Stomach (tissue), 8 donors: ENCODE measurements at regions not wholly inside any gene's neighbourhood (a gene's known extent, or its start where the extent isn't known, plus 50 kb on each side); places are given as distances from the start of the nearest gene placed in this dataset.

Source experiments
- DNase-seq, 2 donors: peaks; one replicate each; pipeline versions ENCODE4 v3.0.0 to v3.0.0-alpha.2; 2013 to 2019
- H3K27ac ChIP-seq, 5 donors: fragments of 200-600 bp in 4 of 5; sonication (generic) in 4 of 5; one replicate each; pipeline ENCODE4 v1.5.1; 2013 to 2019; ENCODE audit warnings: mild to moderate bottlenecking in 1 of 5, moderate library complexity in 1 of 5
- H3K27me3 ChIP-seq, 3 donors: fragments of 200-600 bp; sonication (generic); one replicate each; pipeline ENCODE4 v1.5.1; 2017 to 2019; ENCODE audit warnings: mixed run types in 1 of 3
- H3K36me3 ChIP-seq, 4 donors: fragments of 200-600 bp; sonication (generic); 1 replicate in 3 of 4; 2 replicates in 1 of 4; pipeline ENCODE4 v1.5.1; 2016 to 2019
- H3K4me1 ChIP-seq, 4 donors: fragments of 200-600 bp; sonication (generic); one replicate each; pipeline ENCODE4 v1.5.1; 2016 to 2019
- H3K4me3 ChIP-seq, 4 donors: fragments of 200-600 bp; sonication (generic) in 3 of 4; one replicate each; pipeline ENCODE4 v1.5.1; 2016 to 2019; ENCODE audit warnings: mild to moderate bottlenecking in 1 of 4
- H3K9me3 ChIP-seq, 4 donors: fragments of 200-600 bp; sonication (generic); one replicate each; pipeline ENCODE4 v1.5.1; 2016 to 2019
- EP300 ChIP-seq: sonication (generic); formaldehyde crosslinking; IDR thresholded peaks from one replicate; pipeline ENCODE4 v1.6.1; 2017; ENCODE audit warnings: antibody characterized with exemption
- POLR2A ChIP-seq, 4 donors: fragments of 450-650 bp; IDR thresholded peaks; one replicate each; pipeline ENCODE4 v1.6.1; 2016; ENCODE audit warnings: antibody characterized with exemption in 4 of 4, control low read depth in 2 of 4, mild to moderate bottlenecking in 1 of 4, moderate library complexity in 1 of 4
- POLR2AphosphoS5 ChIP-seq, 3 donors: sonication (generic); formaldehyde crosslinking; IDR thresholded peaks; one replicate each; pipeline ENCODE4 v1.6.1; 2016; ENCODE audit warnings: antibody characterized with exemption in 3 of 3
- WGBS, 5 donors: extraction: QIAGEN DNeasy Blood & Tissue Kit in 3 of 5; methylation state at CpG; one replicate each; pipeline versions ENCODE4 v1.1.5 to v1.1.7; 2013 to 2018; 5-methylcytosine and 5-hydroxymethylcytosine counted together
- intact Hi-C: fragments of 100-400 bp; cut with DNase I; formaldehyde crosslinking; loops from one replicate; pipeline ENCODE4 v1.15.1; 2023; ENCODE audit warnings: low total_unique reads
- TF ChIP-seq, protein P1 (sequence below), 7 experiments: fragments of 450-650 bp in 4 of 7; fragments of 200-600 bp in 3 of 7; sonication (generic) in 3 of 7; IDR thresholded peaks; one replicate each; pipeline ENCODE4 v1.5.1; 2016 to 2019; ENCODE audit warnings: antibody characterized with exemption in 7 of 7, control low read depth in 2 of 7, mild to moderate bottlenecking in 1 of 7
- donor health status: healthy with polysubstance abuse.
- donor health status: Bipolar disorder and iron deficiency.
- donor health status: healthy.

DNA sequence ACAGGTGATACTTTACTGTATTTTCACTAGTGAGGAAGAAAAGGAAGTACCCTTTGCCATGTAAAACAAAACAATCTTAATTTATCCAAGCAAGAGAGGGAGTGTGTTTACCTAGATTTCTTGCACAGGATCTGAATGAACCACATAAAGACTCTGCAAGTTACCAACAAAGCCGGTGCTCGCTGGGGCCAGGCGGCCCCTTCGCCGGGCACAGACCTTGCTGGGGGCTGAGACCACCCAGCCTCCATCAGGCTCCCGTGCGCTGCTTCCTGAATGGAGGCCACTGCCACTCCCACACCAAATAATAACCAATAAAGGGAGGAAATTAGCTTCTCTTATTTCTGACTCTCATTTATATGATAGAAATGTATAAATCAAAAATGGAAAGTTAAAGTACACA is 625.0 kb upstream of the ADARB2 start:
- H3K36me3 ChIP-seq, result no peaks in the 10 kb centered on the region
- H3K4me1 ChIP-seq, result no peaks in the 10 kb centered on the region
- no peak overlapping the region for H3K4me3 ChIP-seq
- intact Hi-C loops, result no loop called here
- DNase-seq, result no peak
- TF ChIP-seq EP300, result no peak
- TF ChIP-seq, protein P1, sequence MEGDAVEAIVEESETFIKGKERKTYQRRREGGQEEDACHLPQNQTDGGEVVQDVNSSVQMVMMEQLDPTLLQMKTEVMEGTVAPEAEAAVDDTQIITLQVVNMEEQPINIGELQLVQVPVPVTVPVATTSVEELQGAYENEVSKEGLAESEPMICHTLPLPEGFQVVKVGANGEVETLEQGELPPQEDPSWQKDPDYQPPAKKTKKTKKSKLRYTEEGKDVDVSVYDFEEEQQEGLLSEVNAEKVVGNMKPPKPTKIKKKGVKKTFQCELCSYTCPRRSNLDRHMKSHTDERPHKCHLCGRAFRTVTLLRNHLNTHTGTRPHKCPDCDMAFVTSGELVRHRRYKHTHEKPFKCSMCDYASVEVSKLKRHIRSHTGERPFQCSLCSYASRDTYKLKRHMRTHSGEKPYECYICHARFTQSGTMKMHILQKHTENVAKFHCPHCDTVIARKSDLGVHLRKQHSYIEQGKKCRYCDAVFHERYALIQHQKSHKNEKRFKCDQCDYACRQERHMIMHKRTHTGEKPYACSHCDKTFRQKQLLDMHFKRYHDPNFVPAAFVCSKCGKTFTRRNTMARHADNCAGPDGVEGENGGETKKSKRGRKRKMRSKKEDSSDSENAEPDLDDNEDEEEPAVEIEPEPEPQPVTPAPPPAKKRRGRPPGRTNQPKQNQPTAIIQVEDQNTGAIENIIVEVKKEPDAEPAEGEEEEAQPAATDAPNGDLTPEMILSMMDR (IDR thresholded peaks at IDR 0.05), result no peak
- no peak for TF ChIP-seq POLR2AphosphoS5 (IDR thresholded peaks at IDR 0.05)
- TF ChIP-seq POLR2A (IDR thresholded peaks at IDR 0.05), result no peak
- H3K9me3 ChIP-seq, result no peaks in the 10 kb centered on the region
- H3K27me3 ChIP-seq, result no peaks in the 10 kb centered on the region
- 61 to 70% (median 67%) methylated on average over 7 of the region's 7 CpGs for WGBS, 5 donors
- no peak overlapping the region for H3K27ac ChIP-seq

DNA sequence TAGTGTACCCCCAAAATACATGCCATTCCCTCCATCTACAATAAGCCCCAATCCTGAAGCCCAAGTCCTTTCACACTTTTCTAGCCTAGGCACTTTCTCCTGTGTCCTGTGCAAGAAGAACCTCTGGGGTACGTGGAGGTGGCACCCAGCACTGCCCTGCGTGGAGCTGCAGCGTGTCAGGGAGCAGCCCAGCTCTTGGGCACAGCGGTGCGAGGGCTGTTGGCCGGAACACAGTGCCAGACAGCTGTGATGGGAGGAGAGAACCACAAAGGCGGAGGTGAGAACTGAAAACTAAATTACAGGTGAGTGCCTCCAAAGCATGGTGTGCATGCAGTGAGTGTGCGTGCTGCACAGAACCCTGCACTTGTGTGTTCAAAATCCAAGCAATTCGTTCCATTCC is 621.3 kb upstream of the ADARB2 start:
- WGBS, 5 donors, result 82 to 96% (median 90%) methylated on average over 9 of the region's 9 CpGs
- Histone ChIP-seq H3K4me1 (no peaks in the 10 kb centered on the region), H3K27me3 (no peaks in the 10 kb centered on the region), H3K36me3 (no peaks in the 10 kb centered on the region), H3K27ac (no peak overlapping the region), H3K9me3 (no peaks in the 10 kb centered on the region), H3K4me3 (no peak overlapping the region)
- no peak for DNase-seq
- TF ChIP-seq, protein P1 (IDR thresholded peaks at IDR 0.05), result no peak
- TF ChIP-seq POLR2A (IDR thresholded peaks at IDR 0.05), result no peak
- TF ChIP-seq EP300, result no peak
- no peak for TF ChIP-seq POLR2AphosphoS5 (IDR thresholded peaks at IDR 0.05)
- intact Hi-C loops, result no loop called here

DNA sequence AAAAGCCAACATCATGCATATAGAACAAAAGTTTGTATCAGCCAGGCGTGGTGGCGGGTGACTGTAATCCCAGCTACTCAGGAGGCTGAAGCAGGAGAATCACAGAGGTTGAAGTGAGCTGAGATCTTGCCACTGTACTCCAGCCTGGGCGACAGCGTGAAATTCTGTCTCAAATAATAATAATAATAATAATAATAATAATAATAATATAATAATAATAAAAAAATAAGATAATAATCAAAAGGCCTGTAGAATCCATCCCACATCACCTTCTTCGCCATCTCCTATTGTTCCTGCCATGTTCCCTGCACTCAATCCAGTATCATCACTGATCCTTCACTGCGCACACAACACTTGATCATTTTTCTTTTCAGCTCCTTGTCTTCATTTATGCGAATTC is 619.3 kb upstream of the ADARB2 start:
- no peak for DNase-seq
- H3K27me3 ChIP-seq, result no peaks in the 10 kb centered on the region
- TF ChIP-seq POLR2AphosphoS5 (IDR thresholded peaks at IDR 0.05) (no peak), POLR2A (IDR thresholded peaks at IDR 0.05) (no peak), EP300 (no peak)
- TF ChIP-seq, protein P1 (IDR thresholded peaks at IDR 0.05), result no peak
- H3K4me1 ChIP-seq, result no peaks in the 10 kb centered on the region
- H3K4me3 ChIP-seq, result no peak overlapping the region
- 93 to 97% (median 94%) methylated on average over 7 of the region's 7 CpGs for WGBS, 5 donors
- H3K9me3 ChIP-seq, result no peaks in the 10 kb centered on the region
- intact Hi-C loops, result no loop called here
- no peaks in the 10 kb centered on the region for H3K36me3 ChIP-seq
- no peak overlapping the region for H3K27ac ChIP-seq

DNA sequence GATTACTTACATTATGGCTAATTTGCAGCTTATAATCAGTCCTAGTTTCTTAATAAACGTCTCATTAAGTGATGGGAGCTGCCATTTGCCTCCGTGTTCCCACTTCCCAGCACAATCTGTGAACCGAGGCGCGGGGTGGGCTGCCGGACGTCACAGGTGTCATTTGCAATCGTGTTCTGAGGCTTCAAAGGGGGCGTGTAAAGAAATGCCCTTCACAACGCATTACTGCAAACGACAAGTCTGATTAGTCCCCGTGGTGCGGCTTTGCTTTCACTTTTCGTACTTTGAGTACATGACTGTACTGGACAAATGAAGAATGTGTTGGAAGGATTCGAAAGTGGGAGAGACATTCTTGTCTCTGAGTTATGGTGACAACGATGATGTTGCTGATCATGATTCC is 614.2 kb upstream of the ADARB2 start:
- Histone ChIP-seq H3K4me3 (no peak overlapping the region), H3K36me3 (no peaks in the 10 kb centered on the region), H3K4me1 (no peaks in the 10 kb centered on the region), H3K27me3 (no peaks in the 10 kb centered on the region), H3K9me3 (no peaks in the 10 kb centered on the region), H3K27ac (no peak overlapping the region)
- DNase-seq, result no peak
- TF ChIP-seq POLR2AphosphoS5 (IDR thresholded peaks at IDR 0.05) (no peak), POLR2A (IDR thresholded peaks at IDR 0.05) (no peak), EP300 (no peak)
- TF ChIP-seq, protein P1 (IDR thresholded peaks at IDR 0.05), result no peak
- 79 to 89% (median 82%) methylated on average over 16 of the region's 16 CpGs for WGBS, 5 donors
- intact Hi-C loops, result no loop called here
